ENCODE measurements at regions not wholly inside any gene's neighbourhood (a gene's known extent, or its start where the extent isn't known, plus 50 kb on each side); places are given as distances from the start of the nearest gene placed in this dataset.

DNA sequence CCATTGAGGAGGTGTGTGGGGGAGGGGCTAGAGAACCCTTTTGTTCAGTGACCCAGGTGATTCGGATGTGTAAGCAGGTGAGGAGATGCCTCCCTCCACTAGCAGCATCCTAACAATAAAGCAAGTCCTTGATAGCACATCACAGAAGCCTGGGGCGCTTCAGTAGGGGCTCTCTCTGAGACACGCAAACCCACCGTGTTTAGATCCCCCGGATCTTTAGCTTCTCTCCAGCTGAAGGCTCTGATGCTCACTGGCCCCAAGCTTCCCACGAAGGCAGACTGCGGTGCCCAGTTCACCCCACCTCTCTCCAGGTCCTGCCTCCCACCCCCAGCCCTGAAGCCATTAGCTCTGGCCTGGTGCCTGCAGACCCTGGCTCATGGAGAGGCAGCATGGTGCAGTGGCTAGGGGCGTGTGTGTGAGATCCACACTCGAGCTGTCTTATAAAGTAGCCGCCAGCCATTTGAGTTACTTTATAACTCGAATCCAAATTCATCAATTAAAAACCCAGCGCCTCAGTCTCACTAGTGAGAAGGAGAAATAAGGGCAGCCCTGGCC is 204.7 kb upstream of the TNRC6C start:
- Histone ChIP-seq H3K4me2 (no peak overlapping the region), H3K4me3 (no peak overlapping the region), H3K79me2 (ENCODE audit: low read depth) (no peaks in the 10 kb centered on the region), H3K9me2 (ENCODE audit: insufficient read depth) (no peaks in the 10 kb centered on the region), H3K27ac (no peak overlapping the region), H4K20me1 (ENCODE audit: insufficient read depth) (no peaks in the 10 kb centered on the region), H3K27me3 (ENCODE audit: insufficient read depth, low read depth) (peaks cover 84% of the 10 kb centered on the region), H2AFZ (no peak overlapping the region), H3F3A (ENCODE audit: insufficient read depth, low read depth) (no peaks in the 10 kb centered on the region), H3K9me3 (ENCODE audit: insufficient read depth, low read depth) (no peaks in the 10 kb centered on the region), H3K4me1 (replicated peaks; ENCODE audit: insufficient read depth) (no peaks in the 10 kb centered on the region), H3K36me3 (ENCODE audit: low read depth) (no peaks in the 10 kb centered on the region)
- TF ChIP-seq EZH2 (IDR thresholded peaks at IDR 0.05; ENCODE audit: low read depth) (no peak), CTCF (conservative IDR thresholded peaks at IDR 0.05) (no peak)
- BruUV-seq (replicated peaks) = no TSS peak
- ChIA-PET POLR2A (ENCODE audit: unreplicated experiment) (no interaction called here), CTCF (no interaction called here)
- no peak for DNase-seq
- intact Hi-C loops (cut with micrococcal nuclease; ENCODE audit: unreplicated experiment) = no loop called here

GRCh38 chr17:77754956-77755355 is 203.5 kb upstream of the TNRC6C start:
- Histone ChIP-seq H3K79me2 (ENCODE audit: low read depth) (no peaks in the 10 kb centered on the region), H4K20me1 (ENCODE audit: insufficient read depth) (no peaks in the 10 kb centered on the region), H3K9me3 (ENCODE audit: insufficient read depth, low read depth) (no peaks in the 10 kb centered on the region), H3K4me1 (replicated peaks; ENCODE audit: insufficient read depth) (no peaks in the 10 kb centered on the region), H3K9me2 (ENCODE audit: insufficient read depth) (no peaks in the 10 kb centered on the region), H3K4me3 (no peak overlapping the region), H3K4me2 (no peak overlapping the region), H3K36me3 (ENCODE audit: low read depth) (no peaks in the 10 kb centered on the region), H2AFZ (no peak overlapping the region), H3F3A (ENCODE audit: insufficient read depth, low read depth) (no peaks in the 10 kb centered on the region), H3K27me3 (ENCODE audit: insufficient read depth, low read depth) (peaks cover 72% of the 10 kb centered on the region), H3K27ac (no peak overlapping the region)
- intact Hi-C loops (cut with micrococcal nuclease; ENCODE audit: unreplicated experiment) = no loop called here
- DNase-seq = no peak
- ChIA-PET POLR2A (ENCODE audit: unreplicated experiment) (no interaction called here), CTCF (no interaction called here)
- no TSS peak for BruUV-seq (replicated peaks)
- TF ChIP-seq EZH2 (IDR thresholded peaks at IDR 0.05; ENCODE audit: low read depth) = no peak
- no peak for TF ChIP-seq CTCF (conservative IDR thresholded peaks at IDR 0.05)

GRCh38 chr17:77755410-77755963 is 203.0 kb upstream of the TNRC6C start:
- Histone ChIP-seq H3K79me2 (ENCODE audit: low read depth) (no peaks in the 10 kb centered on the region), H3K9me2 (ENCODE audit: insufficient read depth) (no peaks in the 10 kb centered on the region), H3K4me2 (no peak overlapping the region), H3K27ac (no peak overlapping the region), H2AFZ (no peak overlapping the region), H3K4me3 (no peak overlapping the region), H3K36me3 (ENCODE audit: low read depth) (no peaks in the 10 kb centered on the region), H3F3A (ENCODE audit: insufficient read depth, low read depth) (no peaks in the 10 kb centered on the region), H4K20me1 (ENCODE audit: insufficient read depth) (no peaks in the 10 kb centered on the region), H3K4me1 (replicated peaks; ENCODE audit: insufficient read depth) (no peaks in the 10 kb centered on the region), H3K27me3 (ENCODE audit: insufficient read depth, low read depth) (peaks cover 66% of the 10 kb centered on the region), H3K9me3 (ENCODE audit: insufficient read depth, low read depth) (no peaks in the 10 kb centered on the region)
- no peak for DNase-seq
- intact Hi-C loops (cut with micrococcal nuclease; ENCODE audit: unreplicated experiment) = no loop called here
- BruUV-seq (replicated peaks) = no TSS peak
- no peak for TF ChIP-seq EZH2 (IDR thresholded peaks at IDR 0.05; ENCODE audit: low read depth)
- TF ChIP-seq CTCF (conservative IDR thresholded peaks at IDR 0.05) = no peak
- ChIA-PET CTCF (no interaction called here), POLR2A (ENCODE audit: unreplicated experiment) (no interaction called here)
